Uterus (tissue), 3 donors: ENCODE measurements at regions not wholly inside any gene's neighbourhood (a gene's known extent, or its start where the extent isn't known, plus 50 kb on each side); places are given as distances from the start of the nearest gene placed in this dataset.
"Not testable (repeated sequence)": the region's sequence is repeated elsewhere in the genome, so short reads cannot be mapped to it uniquely, and the experiment has no call there.

ENCODE experiments used
- DNase-seq, 2 donors: peaks; one replicate each; pipeline ENCODE4 v3.0.0-alpha.2; 2019 to 2020
- H3K27ac ChIP-seq, 2 donors: fragments of 200-600 bp; sonication (generic); 1 replicate in 1 of 2; 2 replicates in 1 of 2; pipeline ENCODE4 v1.5.1; 2016 to 2018
- H3K27me3 ChIP-seq, 2 donors: fragments of 200-600 bp; sonication (generic); one replicate each; pipeline ENCODE4 v1.5.1; 2018 to 2019; ENCODE audit warnings: control low read depth in 1 of 2
- H3K36me3 ChIP-seq, 2 donors: fragments of 200-600 bp; sonication (generic); one replicate each; pipeline ENCODE4 v1.5.1; 2019; ENCODE audit warnings: control low read depth in 1 of 2
- H3K4me1 ChIP-seq, 2 donors: fragments of 200-600 bp; sonication (generic); one replicate each; pipeline ENCODE4 v1.5.1; 2018 to 2019; ENCODE audit warnings: control low read depth in 1 of 2
- H3K4me3 ChIP-seq, 2 donors: fragments of 200-600 bp; sonication (generic); 1 replicate in 1 of 2; 2 replicates in 1 of 2; pipeline ENCODE4 v1.5.1; 2018 to 2019; ENCODE audit warnings: mild to moderate bottlenecking in 1 of 2
- H3K9me3 ChIP-seq, 2 donors: fragments of 200-600 bp; sonication (generic); one replicate each; pipeline ENCODE4 v1.5.1; 2019; ENCODE audit warnings: control low read depth in 1 of 2
- CTCF ChIP-seq, 4 experiments: fragments of 200-600 bp in 2 of 4; fragments of 450-650 bp in 2 of 4; sonication (generic) in 2 of 4; IDR thresholded peaks; one replicate each; pipeline ENCODE4 v1.5.1; 2016 to 2019; ENCODE audit warnings: antibody characterized with exemption in 4 of 4, mild to moderate bottlenecking in 2 of 4, moderate library complexity in 1 of 4
- POLR2A ChIP-seq, 2 donors: fragments of 450-650 bp; IDR thresholded peaks; one replicate each; pipeline ENCODE4 v1.6.1; 2016; ENCODE audit warnings: antibody characterized with exemption in 2 of 2, mild to moderate bottlenecking in 1 of 2, moderate library complexity in 1 of 2
- intact Hi-C: fragments of 100-400 bp; cut with DNase I; formaldehyde crosslinking; loops from one replicate; pipeline ENCODE4 v1.15.1; 2023; ENCODE audit warnings: low total_unique reads
- donor health status: DM: yes; HTN: yes; CAD: no.

- Histone ChIP-seq H3K4me3 (no peak overlapping the region), H3K27ac (no peak overlapping the region), H3K4me1 (no peaks in the 10 kb centered on the region), H3K27me3 (no peaks in the 10 kb centered on the region), H3K9me3 (no peaks in the 10 kb centered on the region), H3K36me3 (no peaks in the 10 kb centered on the region)
- TF ChIP-seq CTCF (IDR thresholded peaks at IDR 0.05): no peak
- no peak for TF ChIP-seq POLR2A (IDR thresholded peaks at IDR 0.05)
- intact Hi-C loops: no loop called here
- no peak for DNase-seq
Measured at GRCh38 chr14:43579671-43580070, 927.4 kb downstream of the FSCB start.

- Histone ChIP-seq H3K9me3 (no peaks in the 10 kb centered on the region), H3K4me1 (no peaks in the 10 kb centered on the region), H3K27ac (no peak overlapping the region), H3K27me3 (no peaks in the 10 kb centered on the region), H3K36me3 (no peaks in the 10 kb centered on the region), H3K4me3 (no peak overlapping the region)
- intact Hi-C loops: no loop called here
- no peak for TF ChIP-seq CTCF (IDR thresholded peaks at IDR 0.05)
- TF ChIP-seq POLR2A (IDR thresholded peaks at IDR 0.05): no peak
- DNase-seq: no peak
Measured at GRCh38 chr14:43568022-43568421, 939.1 kb downstream of the FSCB start.

- no peak for DNase-seq
- Histone ChIP-seq H3K4me3 (no peak overlapping the region), H3K4me1 (no peaks in the 10 kb centered on the region), H3K27ac (no peak overlapping the region), H3K36me3 (no peaks in the 10 kb centered on the region), H3K27me3 (no peaks in the 10 kb centered on the region), H3K9me3 (no peaks in the 10 kb centered on the region)
- intact Hi-C loops: no loop called here
- TF ChIP-seq POLR2A (IDR thresholded peaks at IDR 0.05): no peak
- TF ChIP-seq CTCF (IDR thresholded peaks at IDR 0.05): no peak
Measured at GRCh38 chr14:43548368-43548767, 958.7 kb downstream of the FSCB start.

- intact Hi-C loops, DNase-seq, H3K4me1 ChIP-seq, H3K9me3 ChIP-seq, H3K27me3 ChIP-seq, H3K36me3 ChIP-seq, H3K4me3 ChIP-seq, H3K27ac ChIP-seq: not testable (repeated sequence)
Measured at GRCh38 chr14:43547596-43547995, 959.5 kb downstream of the FSCB start.

- H3K27ac ChIP-seq: no peak overlapping the region
- no peak for DNase-seq
- no peaks in the 10 kb centered on the region for H3K36me3 ChIP-seq
- no peak overlapping the region for H3K4me3 ChIP-seq
- no peaks in the 10 kb centered on the region for H3K4me1 ChIP-seq
- no peak for TF ChIP-seq POLR2A (IDR thresholded peaks at IDR 0.05)
- TF ChIP-seq CTCF (IDR thresholded peaks at IDR 0.05): no peak
- no peaks in the 10 kb centered on the region for H3K9me3 ChIP-seq
- intact Hi-C loops: no loop called here
- no peaks in the 10 kb centered on the region for H3K27me3 ChIP-seq
Measured at GRCh38 chr14:43541356-43541755, 965.7 kb downstream of the FSCB start.

- Histone ChIP-seq H3K27me3 (no peaks in the 10 kb centered on the region), H3K9me3 (no peaks in the 10 kb centered on the region), H3K4me1 (no peaks in the 10 kb centered on the region), H3K36me3 (no peaks in the 10 kb centered on the region), H3K4me3 (no peak overlapping the region), H3K27ac (no peak overlapping the region)
- intact Hi-C loops: no loop called here
- DNase-seq: no peak
- TF ChIP-seq CTCF (IDR thresholded peaks at IDR 0.05) (no peak), POLR2A (IDR thresholded peaks at IDR 0.05) (no peak)
Measured at GRCh38 chr14:43540948-43541347, 966.1 kb downstream of the FSCB start.
